Kidney tubule cell (primary cell): ENCODE measurements at regions not wholly inside any gene's neighbourhood (a gene's known extent, or its start where the extent isn't known, plus 50 kb on each side); places are given as distances from the start of the nearest gene placed in this dataset.

Source experiments
- DNase-seq: peaks from one replicate; pipeline ENCODE4 v3.0.0-alpha.2; 2018; ENCODE audit warnings: low spot score

GRCh38 chr12:111174251-111174960 is 194.5 kb downstream of the PHETA1 start:
- DNase-seq, result no peak

- no peak for DNase-seq
These were observed 195.1 kb downstream of the PHETA1 start for GRCh38 chr12:111173836-111174235.

- no peak for DNase-seq
These were observed 195.5 kb downstream of the PHETA1 start for GRCh38 chr12:111173391-111173790.

- DNase-seq, result no peak
These were observed 196.1 kb downstream of the PHETA1 start for GRCh38 chr12:111172786-111173185.

- DNase-seq, result no peak
These were observed 197.1 kb downstream of the PHETA1 start for GRCh38 chr12:111171832-111172231.

GRCh38 chr12:111171345-111171744 is 197.6 kb downstream of the PHETA1 start:
- no peak for DNase-seq

GRCh38 chr12:111170543-111170942 is 198.4 kb downstream of the PHETA1 start:
- DNase-seq, result no peak

GRCh38 chr12:111169456-111169855 is 199.4 kb downstream of the PHETA1 start:
- DNase-seq, result no peak

GRCh38 chr12:111169032-111169431 is 199.9 kb downstream of the PHETA1 start:
- DNase-seq, result no peak

- no peak for DNase-seq
These were observed 200.6 kb downstream of the PHETA1 start for GRCh38 chr12:111168009-111168900.

- DNase-seq, result no peak
These were observed 201.9 kb downstream of the PHETA1 start for GRCh38 chr12:111166779-111167540.

- DNase-seq, result no peak
These were observed 203.9 kb downstream of the PHETA1 start for GRCh38 chr12:111164833-111165525.

- no peak for DNase-seq
These were observed 205.5 kb downstream of the PHETA1 start for GRCh38 chr12:111163422-111163821.

GRCh38 chr12:111161898-111162297 is 207.0 kb downstream of the PHETA1 start:
- DNase-seq, result no peak

GRCh38 chr12:111160350-111161241 is 208.3 kb downstream of the PHETA1 start:
- no peak for DNase-seq

- DNase-seq, result no peak
These were observed 209.9 kb downstream of the PHETA1 start for GRCh38 chr12:111158992-111159391.

GRCh38 chr12:111157486-111157885 is 211.4 kb downstream of the PHETA1 start:
- DNase-seq, result no peak

GRCh38 chr12:111156304-111156703 is 212.6 kb downstream of the PHETA1 start:
- no peak for DNase-seq

- no peak for DNase-seq
These were observed 213.4 kb downstream of the PHETA1 start for GRCh38 chr12:111155521-111155920.

GRCh38 chr12:111155020-111155419 is 213.9 kb downstream of the PHETA1 start:
- DNase-seq, result no peak
